GM19372 (cell line): ENCODE measurements at regions not wholly inside any gene's neighbourhood (a gene's known extent, or its start where the extent isn't known, plus 50 kb on each side); places are given as distances from the start of the nearest gene placed in this dataset.

ENCODE experiments used
- ATAC-seq: cut with Tn5 transposase; IDR thresholded peaks from one replicate; pipeline ENCODE4 v1.9.1; 2021; ENCODE audit warnings: mild to moderate bottlenecking, low read depth, moderate library complexity; ENCODE audit not compliant: unreplicated experiment

- no peak for ATAC-seq
Observed at GRCh38 chrX:22392133-22392948, 119.6 kb downstream of the CBLL2 start.

- ATAC-seq: no peak
Observed at GRCh38 chrX:22395372-22395771, 122.7 kb downstream of the CBLL2 start.

GRCh38 chrX:22396408-22396807 is 123.7 kb downstream of the CBLL2 start:
- ATAC-seq: no peak

- ATAC-seq: no peak
Observed at GRCh38 chrX:22397566-22397965, 124.9 kb downstream of the CBLL2 start.

GRCh38 chrX:22399437-22400192 is 126.9 kb downstream of the CBLL2 start:
- no peak for ATAC-seq

- no peak for ATAC-seq
Observed at GRCh38 chrX:22404297-22404696, 131.6 kb downstream of the CBLL2 start.

GRCh38 chrX:22406201-22406737 is 133.6 kb downstream of the CBLL2 start:
- no peak for ATAC-seq

- no peak for ATAC-seq
Observed at GRCh38 chrX:22409418-22409817, 136.7 kb downstream of the CBLL2 start.

GRCh38 chrX:22424122-22424915 is 151.6 kb downstream of the CBLL2 start:
- no peak for ATAC-seq

- no peak for ATAC-seq
Observed at GRCh38 chrX:22424919-22425318, 152.2 kb downstream of the CBLL2 start.

GRCh38 chrX:22429704-22430103 is 157.0 kb downstream of the CBLL2 start:
- no peak for ATAC-seq

GRCh38 chrX:22430701-22431100 is 158.0 kb downstream of the CBLL2 start:
- no peak for ATAC-seq

- no peak for ATAC-seq
Observed at GRCh38 chrX:22433292-22434070, 160.8 kb downstream of the CBLL2 start.

GRCh38 chrX:22445880-22446279 is 173.2 kb downstream of the CBLL2 start:
- ATAC-seq: no peak

GRCh38 chrX:22462959-22463358 is 190.2 kb downstream of the CBLL2 start:
- ATAC-seq: no peak

GRCh38 chrX:22467571-22467970 is 194.9 kb downstream of the CBLL2 start:
- no peak for ATAC-seq

GRCh38 chrX:22481436-22481835 is 208.7 kb downstream of the CBLL2 start:
- no peak for ATAC-seq

- ATAC-seq: no peak
Observed at GRCh38 chrX:22486296-22486695, 213.6 kb downstream of the CBLL2 start.

GRCh38 chrX:22516893-22517292 is 244.2 kb downstream of the CBLL2 start:
- ATAC-seq: no peak
